GM19025 (cell line): ENCODE measurements at regions not wholly inside any gene's neighbourhood (a gene's known extent, or its start where the extent isn't known, plus 50 kb on each side); places are given as distances from the start of the nearest gene placed in this dataset.

Source experiments
- ATAC-seq: cut with Tn5 transposase; IDR thresholded peaks from one replicate; pipeline ENCODE4 v1.9.1; 2021; ENCODE audit warnings: mild to moderate bottlenecking, low read depth, moderate library complexity; ENCODE audit not compliant: unreplicated experiment

DNA sequence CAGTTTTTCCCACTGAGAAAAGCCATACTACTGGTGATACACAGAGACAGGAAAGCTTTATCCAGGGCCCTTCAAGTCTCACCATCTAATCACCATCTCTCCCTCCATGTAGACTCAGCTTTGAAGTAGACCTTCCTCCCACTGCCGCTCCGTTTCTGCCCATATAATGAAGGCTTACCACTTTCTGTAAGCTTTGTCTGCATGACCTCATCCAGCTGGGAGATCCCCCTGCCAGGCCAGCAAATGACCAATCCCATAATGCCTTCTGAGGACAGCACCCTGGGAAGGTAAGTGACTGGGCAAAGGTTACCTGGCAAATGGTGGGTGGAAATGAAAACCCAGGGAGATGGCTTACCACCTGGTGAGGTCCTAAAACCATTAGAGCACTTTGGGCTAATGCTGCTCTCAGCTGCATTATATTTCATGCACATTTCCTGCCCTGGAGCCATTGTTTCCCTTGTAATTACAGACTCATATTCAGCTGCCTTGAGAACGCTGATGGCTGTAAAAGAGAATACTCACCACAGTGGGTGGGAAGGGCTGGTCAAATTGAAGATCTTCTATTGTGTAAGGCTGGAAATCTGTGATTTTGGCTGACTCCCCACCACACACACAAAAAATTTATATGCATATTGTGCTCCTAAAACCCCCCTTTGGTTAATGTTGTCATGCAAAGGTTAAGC lies 350.7 kb upstream of the SYT4 start:
- ATAC-seq = no peak

DNA sequence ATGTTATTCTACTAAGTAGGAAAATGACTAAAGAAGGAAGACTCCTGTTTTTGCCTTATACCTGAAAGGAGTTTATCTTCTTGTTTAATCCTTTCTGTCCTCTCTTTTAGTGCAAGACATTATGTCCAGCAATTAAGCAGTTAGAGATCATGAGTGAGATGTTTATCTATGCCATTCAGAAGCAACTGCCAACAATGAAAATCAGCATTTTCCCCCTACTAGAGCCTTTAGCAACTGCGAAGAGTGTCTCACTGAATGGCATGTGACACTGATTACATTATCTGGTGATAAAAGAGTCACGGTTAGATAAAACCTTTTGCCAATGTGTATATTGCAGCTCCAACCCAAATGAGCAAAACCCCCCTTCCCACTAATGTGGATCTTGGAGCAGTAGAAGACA lies 357.7 kb upstream of the SYT4 start:
- no peak for ATAC-seq

DNA sequence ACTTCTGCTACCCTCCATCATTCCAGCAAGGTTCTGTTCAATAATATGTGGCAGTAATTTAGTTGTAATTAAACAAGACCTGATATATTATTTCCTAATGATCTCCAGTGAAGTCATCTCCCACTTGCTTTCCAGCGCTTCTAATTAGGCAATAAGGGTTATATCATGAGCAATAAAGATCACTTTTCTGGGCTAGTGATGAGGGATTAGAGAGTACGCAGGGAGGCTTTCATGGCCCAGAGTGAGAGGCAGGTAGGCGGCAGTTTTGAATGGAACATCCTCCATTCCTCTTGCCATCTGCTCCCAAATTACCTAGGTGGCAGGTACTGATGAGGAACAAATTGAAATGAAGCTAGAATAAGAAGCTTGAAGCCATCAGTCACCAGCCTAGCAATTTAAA lies 358.1 kb upstream of the SYT4 start:
- ATAC-seq = no peak

DNA sequence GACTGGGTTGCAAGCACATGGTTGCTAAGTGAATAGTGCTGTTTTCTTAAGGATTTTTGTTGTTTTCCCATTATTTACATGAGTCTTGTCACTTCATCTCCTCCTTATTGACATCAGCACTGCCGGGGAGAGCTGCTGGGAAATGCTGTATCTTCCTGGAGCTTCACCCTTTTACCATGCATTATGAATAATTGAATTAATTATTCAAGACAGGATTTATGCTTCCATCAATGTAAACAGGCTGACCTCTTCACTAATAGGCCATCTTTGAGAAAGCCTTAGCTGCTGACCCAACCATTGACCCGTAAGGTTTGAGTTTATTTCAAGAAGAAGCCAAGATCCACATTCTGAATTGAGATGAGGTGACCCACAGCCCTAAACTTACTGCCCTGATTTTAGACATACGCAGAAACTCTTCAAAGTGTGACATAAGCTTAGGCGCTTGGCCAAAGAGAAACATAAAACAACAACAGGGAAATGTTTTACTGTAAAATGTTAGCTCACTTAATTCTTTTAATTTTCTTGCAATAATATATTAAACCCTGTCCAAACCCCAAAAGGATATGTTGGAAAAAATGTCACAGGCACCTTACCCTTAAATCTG lies 365.5 kb upstream of the SYT4 start:
- no peak for ATAC-seq

DNA sequence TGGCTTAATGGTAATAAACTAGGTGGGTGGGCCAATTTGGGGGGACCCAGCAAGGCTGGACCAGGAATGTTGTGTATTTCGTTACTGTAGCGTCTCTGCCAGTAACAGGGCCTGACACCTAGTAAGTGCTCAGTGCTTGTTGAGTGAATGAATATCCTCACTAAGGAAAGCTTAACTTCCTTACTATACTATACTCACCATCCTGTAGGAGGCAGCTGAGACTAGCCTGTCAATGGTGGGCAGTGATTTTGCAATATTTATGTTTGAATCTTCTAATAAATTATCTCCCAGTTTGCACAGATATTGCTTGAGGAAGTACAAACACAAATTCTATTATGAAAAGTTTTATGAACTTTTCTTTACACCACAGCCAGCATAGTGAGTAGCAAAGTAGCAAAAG lies 370.7 kb upstream of the SYT4 start:
- ATAC-seq = no peak

DNA sequence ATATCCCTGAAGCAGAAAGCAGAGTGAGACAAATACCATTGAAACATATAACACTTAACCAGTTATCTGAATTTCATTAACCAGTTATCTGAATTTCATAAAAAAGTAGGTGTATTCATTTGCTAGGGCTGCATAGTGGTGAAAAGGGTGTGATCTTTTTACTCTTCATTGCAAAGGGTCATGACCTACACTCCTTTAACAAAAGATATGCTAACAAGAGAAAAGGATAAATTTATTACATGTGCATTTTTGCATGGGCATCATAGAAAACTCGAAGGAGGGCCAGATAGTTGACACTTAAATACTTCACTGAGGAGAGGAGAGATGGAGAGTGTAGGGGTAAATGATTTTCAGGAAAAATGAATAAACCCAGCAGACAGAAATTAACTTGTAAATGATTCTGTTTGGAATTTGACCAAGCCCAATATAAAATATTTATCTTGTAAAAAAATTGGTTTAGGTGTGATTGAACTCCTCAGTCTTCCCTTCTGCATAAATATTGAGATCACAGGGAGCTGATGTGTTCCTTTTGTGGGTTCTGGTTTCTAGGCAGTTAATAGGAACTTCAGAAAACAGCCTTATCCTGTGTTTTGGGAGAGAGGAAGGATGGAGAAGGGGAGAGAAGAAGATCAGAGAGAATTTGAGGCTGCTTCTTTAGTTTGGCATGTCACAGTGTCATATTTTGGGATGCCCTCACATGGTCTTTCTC lies 372.5 kb upstream of the SYT4 start:
- no peak for ATAC-seq

DNA sequence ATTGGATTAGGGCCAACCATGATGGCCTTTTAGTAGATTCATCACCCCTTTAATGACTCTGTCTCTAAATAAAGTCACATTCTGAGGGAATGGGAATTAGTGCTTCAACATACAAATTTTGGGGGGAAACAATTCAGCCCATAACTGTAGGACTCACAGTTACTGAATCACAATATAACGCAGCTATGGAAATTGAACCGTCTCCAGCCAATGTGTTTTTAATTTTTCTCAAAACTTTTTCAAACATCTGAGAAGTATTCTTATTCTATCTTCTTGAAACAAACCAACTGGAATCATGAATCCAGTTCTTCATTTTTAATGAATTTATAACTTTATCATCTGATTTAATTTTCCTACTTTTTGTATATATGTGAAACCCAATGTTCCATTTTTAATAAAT lies 373.1 kb upstream of the SYT4 start:
- ATAC-seq = no peak

DNA sequence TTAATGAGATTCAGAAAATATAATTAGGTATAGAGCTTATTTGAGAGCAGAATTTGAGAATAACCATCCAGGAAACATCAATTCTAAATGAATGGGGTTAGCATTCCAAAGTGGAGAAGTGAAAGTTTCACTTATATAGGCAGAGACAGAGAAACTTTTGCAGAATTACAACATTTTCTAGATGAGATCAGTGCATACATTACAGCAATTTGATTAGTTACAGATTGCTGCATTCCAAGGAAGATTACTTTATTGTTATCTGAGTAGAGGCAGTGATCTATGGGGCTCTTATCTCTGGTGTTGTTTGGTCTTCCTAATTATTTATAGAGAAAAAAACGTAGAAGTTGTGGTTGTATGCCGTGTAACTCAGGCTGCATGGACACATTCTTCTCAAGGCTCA lies 373.8 kb upstream of the SYT4 start:
- no peak for ATAC-seq

DNA sequence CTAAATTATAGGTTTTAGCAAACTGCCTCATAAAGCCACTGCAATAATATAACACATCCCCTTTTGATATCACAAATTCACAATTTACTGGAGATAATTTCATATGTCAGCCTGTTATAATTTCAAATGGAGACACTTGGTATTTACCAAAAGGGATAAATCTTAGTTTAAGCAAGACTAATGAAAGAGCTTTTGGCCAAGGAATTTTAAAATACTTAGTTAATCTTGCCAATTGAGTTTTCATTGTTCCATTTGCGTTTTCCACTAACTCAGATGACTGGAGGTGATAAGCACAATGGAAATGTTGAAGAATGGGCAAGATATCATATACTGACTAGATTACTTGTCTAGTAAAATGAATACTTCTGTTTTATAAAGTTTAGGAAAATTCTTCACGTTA lies 379.3 kb upstream of the SYT4 start:
- ATAC-seq = no peak

DNA sequence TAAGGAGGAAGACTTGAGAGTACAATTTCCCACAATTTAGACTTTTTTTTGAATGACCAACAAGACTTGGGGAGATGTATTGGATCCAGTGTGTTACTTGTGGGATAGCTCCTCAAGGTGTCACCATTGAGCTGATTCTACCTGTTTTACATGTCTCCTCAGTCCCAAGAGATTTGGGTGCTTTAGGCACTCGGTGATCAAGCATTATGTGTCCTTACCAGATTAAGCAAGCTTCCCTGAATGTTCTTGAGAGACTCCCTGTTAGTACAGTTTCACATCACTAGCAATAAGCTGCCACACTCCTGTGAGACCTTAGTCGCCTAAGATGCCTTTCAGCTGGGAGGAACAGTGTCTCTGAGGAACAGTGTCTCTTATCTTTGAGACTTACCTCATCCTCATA lies 384.3 kb upstream of the SYT4 start:
- ATAC-seq = peak; percentile 55

DNA sequence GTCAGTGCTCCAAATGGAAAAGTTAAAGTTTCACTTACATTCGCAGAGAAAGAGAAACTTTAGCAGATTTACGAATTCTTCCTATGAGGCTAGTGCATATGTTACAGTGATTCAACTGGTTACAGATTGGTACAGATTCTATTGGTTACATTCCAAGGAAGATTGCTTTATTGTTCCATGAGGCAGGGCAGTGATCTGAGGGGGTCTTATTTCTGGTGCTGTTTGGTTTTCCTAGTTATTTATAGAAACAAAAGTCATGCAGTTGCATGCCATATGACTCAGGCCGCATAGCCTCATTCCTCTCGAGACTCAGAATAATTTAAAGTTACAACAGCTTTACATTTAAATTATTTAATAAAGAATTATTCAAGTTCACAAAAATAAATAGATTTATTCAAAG lies 385.4 kb upstream of the SYT4 start:
- no peak for ATAC-seq

DNA sequence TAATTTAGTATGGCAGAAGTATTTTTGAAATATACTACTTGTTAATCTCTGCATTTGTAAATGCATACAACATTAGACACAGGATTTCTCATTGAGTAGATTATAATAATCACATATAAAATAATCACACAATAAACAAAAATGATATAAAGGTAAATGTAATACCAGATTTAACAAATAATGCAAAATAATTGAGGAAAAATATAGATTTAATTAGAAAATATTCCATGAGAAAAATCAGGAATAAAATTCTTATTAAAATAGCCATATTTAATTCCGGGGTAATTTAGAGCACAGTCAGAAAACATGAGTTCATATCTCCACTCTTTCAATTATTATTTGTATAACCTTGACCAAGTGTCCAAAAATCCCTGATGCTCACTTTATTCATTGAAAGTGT lies 385.9 kb upstream of the SYT4 start:
- no peak for ATAC-seq

DNA sequence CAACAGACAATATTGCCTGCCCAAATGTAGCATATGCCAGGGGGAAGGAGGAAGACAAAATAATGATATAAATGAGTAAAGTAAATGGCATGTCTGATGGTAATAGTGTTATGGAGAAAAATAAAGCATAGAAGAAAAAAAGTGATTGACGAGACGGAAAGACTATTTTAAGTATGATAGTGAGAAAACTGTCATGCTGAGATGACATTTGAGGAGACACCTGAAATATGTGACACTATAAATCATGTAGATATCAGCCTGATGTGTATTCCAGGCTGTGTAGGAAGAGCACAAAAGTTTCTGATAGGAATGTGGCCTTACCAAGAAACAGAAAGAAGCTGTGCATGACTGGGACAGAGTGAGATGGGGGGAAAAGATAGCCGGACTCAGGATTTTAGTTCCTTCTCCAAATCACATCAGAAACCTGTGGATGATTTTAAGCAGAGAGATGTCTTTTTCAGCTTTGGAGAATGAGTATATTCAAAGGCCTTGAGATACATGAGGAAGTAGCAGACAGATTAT lies 387.3 kb upstream of the SYT4 start:
- ATAC-seq = no peak

DNA sequence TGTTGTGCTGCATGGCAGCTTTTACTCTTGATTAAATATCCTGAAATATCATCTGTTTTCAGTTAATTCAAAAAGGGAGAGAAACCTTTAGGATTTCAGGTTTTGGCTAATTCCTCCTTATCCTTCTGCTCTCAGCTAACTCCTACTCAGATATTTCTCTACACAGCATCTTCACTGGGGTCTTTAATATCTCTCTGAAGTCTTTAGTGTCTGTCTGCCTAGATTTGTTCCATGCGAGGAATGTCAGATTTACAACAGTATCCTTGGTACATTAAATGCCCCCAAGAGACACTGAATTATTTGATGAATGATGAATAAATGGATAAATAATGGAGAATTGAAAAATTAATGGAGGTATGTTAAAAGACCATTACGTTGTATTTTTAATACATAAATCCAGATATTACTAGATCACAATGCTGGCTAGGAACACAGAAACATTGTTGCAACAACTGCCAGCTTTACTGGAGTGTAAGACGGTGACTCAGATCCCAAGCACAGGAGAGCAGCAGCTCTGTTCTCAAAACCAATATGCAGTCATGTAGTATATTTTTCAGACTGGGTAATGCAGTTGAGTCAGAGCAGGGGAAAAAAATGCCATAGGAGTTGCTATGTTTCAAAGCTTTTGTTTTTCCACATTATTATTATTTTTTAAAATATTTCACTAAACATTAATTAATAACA lies 388.0 kb upstream of the SYT4 start:
- no peak for ATAC-seq

DNA sequence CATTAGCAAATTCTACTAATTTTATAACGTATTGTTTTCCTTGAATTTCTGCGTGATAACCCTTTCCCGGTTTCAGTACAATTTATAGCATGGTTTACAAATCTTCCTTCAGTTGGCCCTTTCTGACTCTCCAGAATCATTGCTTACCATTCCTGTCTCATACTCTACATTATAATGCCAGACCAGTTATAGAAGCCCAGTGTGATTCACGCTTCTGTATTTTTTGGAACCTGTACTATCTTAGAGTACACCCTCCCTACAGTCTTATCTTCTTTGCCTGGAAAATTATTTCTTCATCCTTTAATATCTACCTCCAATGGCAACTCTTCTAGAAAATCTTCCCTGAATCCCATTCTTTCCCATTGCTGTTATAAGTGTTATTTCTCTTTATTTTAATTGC lies 391.6 kb upstream of the SYT4 start:
- ATAC-seq = no peak

DNA sequence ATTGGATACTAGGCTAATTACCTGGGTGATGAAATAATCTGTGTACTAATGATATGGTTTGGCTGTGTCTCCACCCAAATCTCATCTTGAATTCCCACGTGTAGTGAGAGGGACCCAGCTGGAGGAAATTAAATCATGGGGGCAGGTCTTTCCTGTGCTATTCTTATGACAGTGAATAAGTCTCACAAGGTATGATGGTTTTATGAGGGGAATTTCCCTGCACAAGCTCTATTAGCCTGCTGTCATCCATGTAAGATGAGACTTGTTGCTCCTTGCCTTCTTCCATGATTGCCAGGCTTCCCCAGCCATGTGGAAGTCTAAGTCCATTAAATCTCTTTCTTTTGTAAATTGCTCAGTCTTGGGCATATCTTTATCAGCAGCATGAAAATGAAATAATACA lies 394.1 kb upstream of the SYT4 start:
- ATAC-seq = no peak

DNA sequence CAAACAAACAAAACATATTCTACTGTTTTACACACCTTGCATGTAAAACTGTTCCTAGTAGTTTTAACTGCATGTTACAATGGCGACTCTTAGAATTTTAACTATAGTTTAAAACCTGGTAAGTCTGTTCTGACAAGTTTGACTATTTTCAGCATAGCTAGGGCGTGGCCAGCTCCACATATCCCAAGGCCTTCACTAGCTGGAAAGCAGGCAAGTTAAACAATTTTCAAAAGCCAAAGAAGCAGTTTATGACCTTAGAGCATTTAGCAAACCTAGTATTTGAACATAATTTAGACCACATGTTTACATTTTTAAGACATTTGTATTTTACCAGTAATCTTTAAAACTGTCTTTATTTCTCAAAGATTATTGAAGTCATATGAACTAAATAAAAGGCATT lies 402.8 kb upstream of the SYT4 start:
- no peak for ATAC-seq

DNA sequence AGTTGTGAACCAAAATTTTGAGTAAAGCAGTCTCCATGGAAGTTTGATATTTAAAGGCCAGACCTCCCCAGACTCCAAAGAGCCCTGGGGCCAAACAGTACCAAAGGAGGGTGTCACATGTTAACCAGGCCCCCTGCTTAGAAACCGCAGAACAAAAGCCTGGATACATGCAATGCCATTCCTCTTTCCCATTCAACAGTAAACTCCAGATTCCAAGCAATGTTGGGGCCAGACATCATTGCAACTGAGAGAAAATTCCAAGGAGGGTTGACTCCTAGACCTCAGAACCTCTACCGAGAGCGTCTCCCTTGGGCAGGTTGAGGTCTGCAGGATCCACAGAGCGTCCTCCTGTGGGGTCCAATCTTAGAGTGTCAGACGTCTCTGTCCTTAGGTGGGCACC lies 404.4 kb upstream of the SYT4 start:
- no peak for ATAC-seq

DNA sequence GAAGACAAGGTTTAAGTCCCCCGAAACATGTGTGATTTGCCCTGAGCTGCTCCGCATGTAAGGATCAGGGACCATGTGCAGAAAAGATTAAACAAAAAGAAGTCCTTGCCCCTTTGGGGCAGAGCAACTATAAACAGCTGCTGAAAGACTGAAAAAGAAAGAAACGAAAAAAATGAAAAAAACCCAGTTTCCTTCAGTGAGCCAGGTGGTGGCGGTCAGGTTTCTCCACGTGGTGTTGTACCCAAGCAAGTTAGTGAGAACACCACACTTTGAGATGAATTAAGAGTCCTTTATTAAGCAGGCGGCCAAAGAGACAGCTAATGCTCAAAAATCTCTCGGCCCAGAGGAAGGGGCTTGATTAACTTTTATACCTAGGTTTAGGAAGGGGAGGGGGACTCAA lies 404.9 kb upstream of the SYT4 start:
- no peak for ATAC-seq

DNA sequence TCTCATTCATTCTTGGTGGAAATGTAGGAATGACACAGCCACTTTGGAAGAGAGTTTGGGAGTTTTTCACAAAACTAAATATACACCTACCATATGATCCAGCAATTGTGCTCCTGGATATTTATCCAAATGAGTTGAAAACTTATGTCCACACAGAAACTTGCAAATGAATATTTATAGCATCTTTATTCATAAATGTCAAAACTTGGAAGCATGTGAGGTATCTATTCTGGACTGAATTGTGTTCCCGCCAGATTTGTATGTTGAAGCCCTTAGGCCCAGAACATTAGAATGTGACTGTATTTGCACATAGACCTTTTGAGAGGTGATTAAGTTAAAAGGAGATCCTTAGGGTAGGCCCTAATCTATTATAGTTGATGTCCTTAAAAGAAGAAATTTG lies 409.4 kb upstream of the SYT4 start:
- no peak for ATAC-seq

DNA sequence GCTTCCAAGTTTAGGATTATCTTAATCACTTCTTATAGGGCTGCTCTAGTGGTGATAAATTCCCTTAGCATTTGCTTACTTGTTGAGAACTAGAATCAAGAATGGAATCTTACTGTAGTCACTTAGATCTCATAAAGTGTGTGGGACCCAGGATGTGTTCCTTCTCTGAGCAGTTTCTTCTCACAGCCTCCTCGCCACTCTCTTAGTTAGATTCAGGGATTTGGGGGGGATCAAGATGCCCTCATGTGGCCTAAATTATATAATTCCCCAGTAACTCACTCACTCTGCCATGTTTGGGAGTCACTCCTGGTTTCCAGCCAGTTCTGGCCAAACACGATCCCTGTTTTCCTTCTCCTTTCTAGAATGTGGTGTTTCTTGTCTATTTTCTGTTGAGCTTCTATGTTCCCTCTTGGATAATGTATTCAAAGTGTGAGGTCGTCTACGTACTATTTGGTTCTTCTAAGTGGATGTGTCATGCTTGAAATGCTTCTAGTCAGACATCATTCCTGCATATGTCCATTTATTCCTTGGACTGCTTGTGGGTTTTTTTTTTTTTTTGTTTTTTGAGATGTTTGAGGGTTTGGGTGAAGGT lies 414.9 kb upstream of the SYT4 start:
- no peak for ATAC-seq
